Activated naive CD4-positive, alpha-beta T cell treated with Interleukin-2 at 50 U/mL for 16 hours (primary cell): ENCODE measurements at regions not wholly inside any gene's neighbourhood (a gene's known extent, or its start where the extent isn't known, plus 50 kb on each side); places are given as distances from the start of the nearest gene placed in this dataset.
"Not testable (repeated sequence)": the region's sequence is repeated elsewhere in the genome, so short reads cannot be mapped to it uniquely, and the experiment has no call there.

Experiments
- DNase-seq: peaks from one replicate; pipeline ENCODE4 v3.0.0-alpha.2; 2020

DNA sequence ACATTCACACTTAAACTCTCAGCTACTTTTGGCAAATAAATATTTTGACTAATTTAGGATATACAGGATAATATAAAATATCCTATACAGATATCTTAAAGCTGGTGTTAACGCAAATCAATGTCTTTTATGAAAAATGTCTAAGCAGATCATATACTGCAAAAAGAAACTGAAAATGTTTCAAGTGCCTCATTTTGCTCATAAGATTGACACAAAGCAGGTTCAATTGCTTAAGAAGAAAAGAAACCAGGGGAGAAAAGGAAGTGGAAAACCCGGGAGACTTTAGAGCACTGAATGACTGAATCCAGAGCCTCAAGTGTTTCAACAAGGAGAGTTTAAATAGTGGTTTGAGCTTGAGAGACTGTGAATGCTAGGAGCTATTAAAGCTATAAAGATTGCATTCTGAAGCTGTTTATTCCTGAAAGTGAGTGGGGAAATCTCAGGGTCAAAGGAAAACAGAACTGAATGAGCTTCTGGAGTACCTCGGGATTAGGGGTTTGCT lies 1943.0 kb downstream of the MRPL39 start:
- no peak for DNase-seq

DNA sequence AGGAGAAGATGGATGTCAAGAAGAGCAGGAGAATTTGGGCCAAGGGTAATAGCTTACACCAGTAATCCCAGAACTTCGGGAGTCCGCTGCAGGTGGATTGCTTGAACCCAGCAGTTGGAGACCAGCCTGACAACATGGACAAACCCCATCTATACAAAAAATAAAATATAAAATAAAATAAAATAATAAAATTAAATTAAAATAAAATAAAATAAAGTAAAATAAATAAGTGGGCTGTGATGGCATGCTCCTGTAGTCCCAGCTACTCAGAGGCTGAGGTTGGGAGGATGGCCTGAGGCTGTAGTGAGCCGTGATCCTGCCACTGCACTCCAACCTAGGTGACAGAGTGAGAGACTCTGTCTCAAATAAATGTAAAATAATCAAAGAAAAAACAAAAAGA lies 1946.7 kb downstream of the MRPL39 start:
- DNase-seq, result no peak

DNA sequence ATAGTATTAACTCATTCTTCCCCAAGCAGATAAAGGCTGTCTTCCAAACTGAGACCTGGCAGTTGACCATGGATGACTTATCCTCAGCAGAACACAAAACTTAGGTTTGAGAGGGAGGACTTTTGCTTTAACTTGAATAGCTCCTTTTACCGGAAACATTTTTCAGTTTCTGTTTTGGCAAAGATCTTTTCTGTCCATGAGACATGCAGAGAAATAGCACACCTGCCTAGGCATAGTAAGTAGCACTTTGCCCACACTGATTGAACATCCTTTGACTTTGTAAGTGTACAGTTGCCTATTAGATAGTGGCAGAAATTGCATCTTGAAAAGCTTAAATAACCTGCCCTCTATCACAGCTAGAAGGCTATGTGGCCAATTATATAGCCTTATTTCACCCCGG lies 1962.5 kb downstream of the MRPL39 start:
- no peak for DNase-seq

DNA sequence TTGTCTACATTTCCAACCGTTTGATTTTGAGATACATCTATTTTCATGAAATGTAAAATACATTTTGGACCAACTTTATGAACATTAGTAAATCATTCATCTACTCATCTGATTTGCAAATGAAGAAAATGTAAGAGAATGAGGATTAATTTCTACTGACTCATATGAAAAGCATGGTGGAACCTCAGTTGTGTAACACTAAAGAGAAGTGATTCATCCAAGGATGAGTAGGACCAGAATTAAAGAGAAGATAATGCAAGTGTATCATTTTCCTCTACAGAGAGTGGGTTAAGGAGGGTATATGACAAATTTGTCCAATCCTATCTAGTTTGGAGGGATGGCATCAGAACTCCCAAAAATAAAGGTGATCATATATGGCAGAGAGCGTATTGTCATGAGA lies 1967.6 kb downstream of the MRPL39 start:
- DNase-seq, result no peak

DNA sequence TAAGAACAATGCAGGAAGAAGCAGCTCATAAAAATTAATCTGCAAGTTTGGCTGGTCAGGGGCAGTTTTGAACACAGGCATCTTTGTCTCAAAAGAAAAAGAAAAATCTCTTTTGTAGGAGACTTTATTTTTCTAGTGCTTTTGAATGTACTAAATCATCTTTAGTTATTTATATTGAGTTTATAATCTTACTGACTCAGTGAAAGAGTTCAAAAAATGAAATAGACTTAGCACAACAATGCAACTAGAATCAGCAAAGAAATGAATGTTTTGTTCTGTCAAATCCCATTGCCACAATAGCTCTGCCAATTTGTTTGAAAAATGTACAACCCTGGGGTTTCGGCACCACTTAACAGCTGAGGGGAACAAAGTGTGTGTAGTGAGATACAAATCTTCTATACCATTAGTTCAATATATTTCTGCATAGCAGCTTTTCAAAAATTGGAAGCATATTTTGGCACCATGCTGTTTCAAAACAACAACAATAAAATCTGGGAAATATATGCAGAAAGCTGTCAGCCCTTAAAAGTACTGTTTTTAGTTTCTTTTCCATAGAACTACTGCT lies 1969.1 kb downstream of the MRPL39 start:
- no peak for DNase-seq

DNA sequence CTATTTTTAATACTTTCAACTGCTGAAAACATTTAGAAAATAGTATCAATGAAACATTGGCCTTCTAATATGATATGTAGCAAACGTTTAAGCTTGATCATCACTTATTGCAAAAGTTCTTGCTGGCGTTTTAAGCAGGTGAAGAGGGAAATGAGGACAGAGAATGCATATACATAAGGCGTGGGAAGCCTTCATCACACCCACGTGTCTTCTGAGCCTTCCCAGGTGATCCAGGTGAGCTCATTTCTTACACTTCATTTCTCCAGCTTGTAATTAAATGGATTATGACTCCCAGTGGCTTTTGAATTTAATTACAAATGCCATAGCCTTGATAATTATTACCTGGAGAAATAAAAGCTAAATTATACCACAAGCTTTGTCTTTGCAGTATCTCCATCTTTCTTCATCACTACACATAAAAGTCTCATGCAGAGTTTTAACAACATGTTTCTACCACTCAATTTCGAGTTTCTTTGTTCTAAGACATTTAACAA lies 1973.8 kb downstream of the MRPL39 start:
- no peak for DNase-seq

DNA sequence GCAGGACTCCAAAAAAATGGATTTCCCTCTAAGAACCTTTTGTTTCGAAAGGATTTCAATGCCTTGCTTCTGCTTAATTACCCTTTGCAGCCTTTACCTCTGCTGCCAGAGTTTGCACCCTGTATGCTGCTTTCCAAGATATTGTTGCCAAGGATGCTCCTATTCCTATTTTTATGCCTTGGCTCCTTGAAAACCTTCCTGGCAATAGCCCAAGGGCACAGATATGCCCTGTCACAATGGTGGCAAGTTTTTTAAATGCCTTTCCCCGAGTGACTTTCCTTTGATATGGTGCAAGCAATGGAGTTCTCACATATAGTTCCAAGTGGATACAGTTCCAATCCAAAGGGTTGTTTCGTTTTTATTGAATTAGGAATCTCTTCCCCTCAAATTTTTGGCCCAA lies 1983.0 kb downstream of the MRPL39 start:
- no peak for DNase-seq

DNA sequence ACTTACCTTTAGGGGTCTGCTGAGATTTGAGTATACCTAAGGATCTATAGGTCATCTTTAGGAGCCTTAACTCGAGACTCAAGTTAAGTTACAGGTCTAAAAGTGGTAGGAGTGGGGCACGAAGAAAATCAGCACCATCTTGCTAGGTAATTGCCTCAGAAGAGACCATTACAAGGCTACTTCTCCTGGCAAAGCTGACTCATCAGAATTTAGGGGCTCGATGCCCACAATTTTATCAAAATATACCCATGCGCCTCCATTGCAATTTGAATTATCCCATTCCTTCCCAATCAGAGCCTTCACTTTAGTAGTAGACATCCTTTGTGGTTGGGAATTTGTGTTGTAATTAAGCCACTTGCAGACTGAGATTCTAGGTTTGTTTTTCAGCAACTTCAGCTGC lies 1994.3 kb downstream of the MRPL39 start:
- no peak for DNase-seq

DNA sequence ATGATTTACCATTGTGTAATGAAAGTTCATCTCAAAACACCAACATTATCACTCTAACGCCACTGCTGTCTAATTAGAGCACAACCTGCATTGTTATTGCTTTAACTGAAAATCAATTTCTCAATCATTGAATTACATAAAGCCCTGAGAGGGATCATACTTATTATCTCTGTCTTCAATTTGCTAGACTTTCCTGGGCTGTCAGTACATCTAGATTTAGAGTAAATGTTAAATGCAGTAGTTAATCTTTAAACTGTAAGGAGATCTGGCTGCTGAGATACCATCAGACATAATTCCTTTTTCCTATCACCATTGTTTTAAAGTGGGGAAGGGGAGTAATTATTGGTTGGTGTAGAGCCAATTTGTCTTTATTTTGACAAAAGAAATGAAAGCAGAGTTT lies 1995.1 kb downstream of the MRPL39 start:
- DNase-seq, result no peak

DNA sequence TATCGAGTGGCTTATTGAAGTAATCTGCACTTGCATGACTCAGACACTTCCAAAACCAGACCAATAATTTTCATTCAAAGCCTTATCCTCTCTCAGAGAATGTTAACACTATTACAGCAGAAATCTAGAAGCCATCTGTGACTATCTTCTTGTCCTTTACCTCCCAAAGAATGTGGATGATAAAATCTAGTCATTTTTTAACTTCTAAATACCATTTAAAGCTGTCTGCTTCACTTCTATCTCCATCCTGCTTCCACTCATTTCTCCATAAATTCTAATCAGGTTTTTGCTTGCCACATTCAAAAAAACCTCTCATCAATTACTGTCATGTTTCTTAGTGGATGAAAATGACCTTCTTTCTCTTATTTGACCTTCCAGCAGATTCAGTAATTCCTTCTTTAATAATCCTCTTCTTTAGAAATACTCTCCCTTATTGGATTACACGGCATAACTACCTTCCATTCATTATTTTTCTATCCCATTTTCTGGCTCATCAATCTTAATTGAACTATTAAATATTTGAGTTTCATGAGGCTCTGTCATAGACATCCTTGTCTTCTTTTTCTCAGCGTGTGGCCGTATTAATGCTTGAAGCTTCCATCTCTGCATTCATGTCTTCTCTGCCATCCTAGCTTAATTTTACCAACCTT lies 1999.4 kb downstream of the MRPL39 start:
- no peak for DNase-seq

DNA sequence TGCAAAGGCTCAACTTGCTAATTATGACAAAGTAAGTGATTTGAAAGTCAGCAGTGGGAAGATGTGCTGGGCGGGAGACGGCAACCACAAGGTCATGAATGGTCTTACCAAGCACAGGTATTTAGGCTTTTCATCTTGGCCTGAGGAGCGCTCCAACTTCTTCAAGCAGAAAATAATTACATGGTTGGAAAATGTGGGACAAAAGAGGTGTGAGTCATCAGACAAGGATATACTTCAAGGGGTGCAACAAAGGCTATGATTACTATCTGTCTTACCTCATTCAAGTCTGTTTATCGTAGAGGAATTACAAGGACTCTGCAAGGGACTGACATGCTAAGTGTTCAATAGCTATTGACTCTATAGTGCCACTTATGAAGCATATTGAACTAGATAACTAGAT lies 2005.7 kb downstream of the MRPL39 start:
- DNase-seq, result no peak

DNA sequence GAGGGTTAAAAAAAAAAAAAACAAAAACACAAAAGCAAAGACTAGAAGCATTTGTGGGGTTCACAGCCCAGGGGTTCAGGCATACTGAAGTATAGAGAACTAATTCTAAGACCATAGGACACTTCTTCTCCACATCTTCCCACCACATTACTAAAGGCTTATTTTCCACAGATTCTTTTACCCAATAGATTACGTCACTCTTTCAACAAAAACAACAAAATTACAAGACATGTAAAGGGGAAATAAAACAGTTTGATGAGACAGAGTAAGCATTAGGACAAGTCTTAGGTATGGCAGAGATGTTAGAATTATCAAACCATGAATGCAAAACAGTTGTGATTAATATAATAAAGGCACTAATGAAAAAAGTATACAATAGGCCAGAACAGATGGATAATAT lies 2013.7 kb downstream of the MRPL39 start:
- no peak for DNase-seq

DNA sequence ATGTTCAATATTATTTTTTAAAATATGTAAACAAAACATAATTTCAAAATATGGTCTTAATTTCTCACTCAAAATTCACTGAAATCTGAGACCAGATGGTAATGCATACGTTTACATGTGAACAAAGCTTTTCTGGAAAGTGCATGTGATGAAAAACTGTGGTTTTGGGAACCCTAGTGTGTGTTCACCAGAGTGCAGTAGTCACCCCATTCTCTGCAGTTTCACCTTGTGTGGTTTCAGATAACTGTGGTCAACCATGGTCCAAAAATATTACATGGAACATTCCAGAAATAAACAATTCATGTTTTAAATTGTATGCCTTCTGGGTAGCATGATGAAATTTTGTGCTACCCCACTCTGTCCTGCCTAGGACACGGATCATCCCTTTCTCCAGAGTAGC lies 2021.9 kb downstream of the MRPL39 start:
- DNase-seq, result no peak

DNA sequence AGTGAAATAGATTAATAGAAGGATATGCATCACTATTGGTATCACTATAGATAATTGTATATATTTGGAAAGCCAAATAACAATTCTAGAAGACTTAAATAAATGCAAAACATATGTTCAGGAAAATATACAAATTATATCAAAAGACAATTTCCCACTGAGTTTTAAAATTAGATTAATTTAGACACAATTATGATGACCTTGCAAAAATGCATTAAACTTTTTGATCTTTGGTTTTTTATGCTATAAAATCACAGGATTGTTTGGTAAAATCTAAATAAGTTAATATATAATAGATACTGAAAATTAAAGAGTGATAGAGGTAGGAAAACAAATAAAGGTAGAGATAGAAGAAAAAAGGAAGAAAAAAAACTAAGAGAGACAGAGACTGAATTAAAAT lies 2027.7 kb downstream of the MRPL39 start:
- no peak for DNase-seq

DNA sequence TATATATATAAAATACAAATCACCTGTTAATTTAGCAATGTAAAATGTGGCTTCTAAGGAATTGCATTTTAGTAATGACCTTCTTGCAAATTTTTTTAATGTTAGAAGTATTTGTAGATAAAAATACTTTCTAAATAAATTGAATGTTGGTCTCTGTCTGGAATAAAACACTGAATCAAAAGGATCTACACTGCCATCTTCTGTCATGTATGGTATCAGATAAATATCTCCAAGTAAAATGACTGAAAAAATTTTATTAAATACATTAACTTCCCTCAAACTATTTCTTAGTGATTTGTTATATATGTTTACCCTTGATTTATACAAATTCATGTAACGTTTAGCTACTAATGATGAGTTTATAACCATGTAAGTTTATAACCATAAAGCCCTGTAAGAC lies 2029.3 kb downstream of the MRPL39 start:
- no peak for DNase-seq

DNA sequence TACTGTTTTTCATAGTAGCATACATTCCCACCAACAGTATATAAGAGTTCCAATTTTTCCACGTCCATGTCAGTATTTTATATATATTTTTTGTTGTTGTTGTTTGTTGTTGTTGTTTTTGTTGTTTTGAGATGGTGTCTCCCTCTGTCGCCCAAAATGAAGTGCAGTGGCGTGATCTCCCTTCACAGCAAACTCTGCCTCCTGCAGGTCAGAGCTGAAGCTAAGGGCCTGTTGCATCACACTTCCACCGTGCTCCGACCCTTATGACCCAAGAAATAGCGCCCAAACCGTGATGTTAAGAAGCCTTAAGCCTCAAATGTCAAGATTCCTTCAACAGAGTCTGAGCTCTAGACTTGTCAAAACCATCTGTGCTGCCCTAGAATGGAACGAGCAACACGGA lies 2032.3 kb downstream of the MRPL39 start:
- no peak for DNase-seq

DNA sequence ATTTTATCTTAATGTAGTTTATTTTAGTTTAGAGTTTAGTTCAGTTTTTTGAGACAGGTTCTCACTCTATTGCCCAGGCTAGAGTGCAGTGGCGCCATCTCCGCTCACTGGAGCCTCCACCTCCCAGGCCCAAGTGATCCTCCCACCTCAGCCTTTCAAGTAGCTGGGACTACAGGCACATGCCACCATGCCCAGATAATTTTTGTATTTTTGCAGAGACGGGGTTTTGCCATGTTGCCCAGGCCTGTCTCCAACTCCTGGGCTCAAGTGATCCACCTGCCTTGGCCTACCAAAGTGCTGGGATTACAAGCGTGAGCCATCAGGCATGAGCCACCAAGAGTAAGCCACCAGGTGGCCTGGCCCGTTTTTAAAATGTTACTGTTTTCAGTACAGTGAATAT lies 2058.4 kb downstream of the MRPL39 start:
- DNase-seq, result not testable (repeated sequence)

DNA sequence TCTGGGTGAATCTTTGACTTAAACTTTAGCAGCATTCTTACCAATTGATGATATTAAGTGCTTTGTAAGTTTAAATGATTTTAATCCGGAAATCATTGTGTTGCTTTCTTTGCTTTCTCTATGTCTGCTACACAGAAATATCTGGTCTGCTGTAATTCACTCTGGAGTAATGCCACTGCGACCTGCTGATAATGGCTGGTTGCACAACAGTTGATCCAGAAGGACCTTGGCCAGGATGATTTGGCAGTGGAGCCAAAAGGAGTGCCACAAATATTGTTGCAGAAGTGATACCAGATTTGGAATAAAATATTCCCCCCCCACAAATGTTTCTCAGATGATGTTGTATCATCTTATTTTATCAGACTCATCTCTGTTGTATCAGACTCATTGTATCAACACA lies 2063.9 kb downstream of the MRPL39 start:
- no peak for DNase-seq

DNA sequence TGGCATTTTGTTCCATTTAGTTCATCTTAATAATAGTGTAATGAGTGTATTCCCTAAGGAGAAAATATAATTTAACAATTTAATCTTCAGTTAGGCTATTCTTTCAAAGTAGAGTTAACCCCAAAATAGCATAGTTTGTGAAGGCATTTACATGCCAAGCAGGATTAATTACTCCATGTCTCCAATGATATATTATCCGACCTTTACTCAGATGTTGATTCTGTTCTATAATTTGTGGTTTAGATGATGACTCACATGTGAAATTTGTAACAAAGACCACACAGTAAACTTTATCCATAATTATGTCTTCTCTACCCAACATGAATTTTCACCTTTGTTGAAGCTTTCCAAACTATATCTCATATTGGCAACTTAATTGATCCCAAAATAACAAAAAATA lies 2065.2 kb downstream of the MRPL39 start:
- no peak for DNase-seq

DNA sequence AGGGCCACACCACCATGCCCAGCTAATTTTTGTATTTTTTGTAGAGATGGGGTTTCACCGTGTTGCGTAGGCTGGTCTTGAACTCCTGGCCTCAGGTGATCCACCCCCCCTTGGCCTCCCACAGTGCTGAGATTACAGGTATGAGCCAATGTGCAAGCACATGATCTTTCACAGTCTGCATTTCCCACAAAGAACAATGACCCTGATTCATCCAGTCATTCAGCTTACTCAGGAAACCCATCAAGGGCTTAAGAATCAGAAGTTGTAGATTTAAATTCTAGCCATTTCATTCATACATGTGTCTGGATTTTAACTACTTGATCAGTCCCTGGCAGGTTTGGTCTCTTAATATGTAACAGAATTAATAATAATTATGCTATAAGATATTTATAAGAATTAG lies 2065.7 kb downstream of the MRPL39 start:
- no peak for DNase-seq

DNA sequence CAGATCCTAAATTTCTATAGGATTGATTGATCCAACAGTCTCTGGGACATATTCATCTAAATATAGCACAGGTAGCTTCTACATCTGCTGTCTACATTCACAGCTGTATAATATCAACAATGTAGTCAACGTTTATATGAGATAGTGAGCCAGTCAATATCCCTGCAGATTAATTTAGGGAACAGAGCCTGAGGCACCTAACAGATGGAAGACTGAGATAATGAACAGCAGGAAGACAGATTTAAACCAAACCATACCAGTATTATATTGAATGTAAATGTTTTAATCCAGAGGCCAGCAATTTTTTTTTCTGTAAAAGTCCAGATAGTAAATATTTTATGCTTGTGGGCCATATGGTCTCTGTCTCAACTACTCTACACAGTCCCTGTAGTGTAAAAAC lies 2072.4 kb downstream of the MRPL39 start:
- DNase-seq, result no peak

DNA sequence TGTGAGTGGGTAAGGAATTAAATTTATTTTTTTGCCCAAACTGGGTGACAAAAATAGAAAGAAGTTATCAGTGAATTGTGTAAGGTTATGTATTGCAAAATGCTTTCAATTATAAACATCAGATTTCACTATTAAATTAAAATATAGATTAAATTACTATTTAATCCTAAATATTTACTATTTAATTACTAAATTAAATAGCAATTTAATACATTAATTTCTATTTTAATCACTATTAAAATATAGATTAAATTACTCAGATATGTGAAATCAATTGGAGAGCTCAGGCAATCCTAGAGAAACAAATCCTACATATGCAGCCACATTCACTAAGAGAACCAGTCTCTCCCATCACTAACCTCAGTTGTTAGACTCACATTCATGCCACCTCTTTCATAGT lies 2075.8 kb downstream of the MRPL39 start:
- DNase-seq, result no peak

DNA sequence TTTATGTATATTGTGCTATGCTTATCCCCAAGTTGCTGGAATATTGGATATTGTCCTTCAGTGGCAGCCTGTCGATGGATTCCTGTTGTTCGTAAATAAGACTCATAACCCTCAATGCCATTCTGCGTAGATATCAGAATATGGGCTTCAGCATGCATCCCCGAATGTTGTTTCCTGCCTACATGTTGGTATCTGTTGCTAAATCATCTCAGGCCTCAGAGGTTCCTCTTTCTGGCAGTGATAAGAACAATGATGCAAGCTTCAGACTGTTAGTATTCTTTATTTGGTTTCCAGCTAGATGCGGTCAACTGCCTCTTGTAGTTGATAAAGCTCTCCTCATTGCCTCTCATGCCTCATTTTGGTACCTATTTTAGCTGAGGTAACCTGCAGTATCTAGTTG lies 2082.6 kb downstream of the MRPL39 start:
- no peak for DNase-seq

DNA sequence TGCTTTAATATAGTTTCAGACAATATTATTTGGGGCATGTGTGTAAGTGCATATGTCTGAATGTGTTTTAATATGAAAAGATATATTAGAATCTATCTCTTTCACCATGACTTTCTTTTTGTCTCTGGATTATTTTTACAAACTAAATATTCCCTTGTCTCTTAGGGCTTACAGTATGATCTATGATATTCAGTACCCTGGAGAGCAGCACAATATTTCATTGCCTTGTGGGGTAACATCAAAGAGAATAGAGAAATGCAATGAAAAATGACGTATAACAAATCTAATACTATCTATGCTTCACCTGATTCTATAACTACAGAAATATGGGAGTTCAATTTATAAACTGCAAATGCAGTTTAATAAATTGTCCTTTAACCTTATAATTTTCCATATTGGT lies 2084.5 kb downstream of the MRPL39 start:
- no peak for DNase-seq

DNA sequence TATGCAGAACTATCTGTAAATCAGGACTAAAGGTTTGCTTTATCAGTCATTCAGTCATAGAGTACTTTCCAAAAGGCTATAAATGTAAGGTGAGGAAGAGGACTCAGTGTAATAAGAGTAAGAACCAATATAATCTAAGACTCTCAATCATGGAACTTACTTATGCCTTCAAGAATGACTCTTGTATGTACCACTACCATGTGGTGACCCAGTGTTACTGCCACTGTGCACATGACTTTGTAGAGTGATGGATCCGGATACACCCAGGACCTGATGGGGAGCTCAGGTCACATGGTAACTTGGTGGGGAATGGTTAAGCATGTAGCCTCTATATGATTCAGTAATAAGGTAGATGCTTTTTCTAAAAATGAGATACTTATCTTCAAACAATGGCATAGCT lies 2099.8 kb downstream of the MRPL39 start:
- no peak for DNase-seq
